HEK293T (cell line): ENCODE measurements at regions not wholly inside any gene's neighbourhood (a gene's known extent, or its start where the extent isn't known, plus 50 kb on each side); places are given as distances from the start of the nearest gene placed in this dataset.

Experiments used
- CTCF ChIA-PET: fragments of 350-600 bp; formaldehyde crosslinking; extraction: SDS; loops from one replicate; lab custom pipeline; 2021; ENCODE audit warnings: antibody characterized with exemption, inconsistent platforms; lab: Yijun Ruan, JAX
- POLR2A ChIA-PET: fragments of 350-600 bp; formaldehyde crosslinking; extraction: SDS; loops from one replicate; lab custom pipeline; 2020; ENCODE audit warnings: antibody characterized with exemption, inconsistent platforms; lab: Yijun Ruan, JAX
- DNase-seq: peaks from one replicate; pipeline ENCODE4 v3.0.0; 2012; ENCODE audit warnings: mixed read lengths; ENCODE audit errors: extremely low spot score
- ARNT ChIP-seq: fragments of 450-650 bp; IDR thresholded peaks from 2 replicates; pipeline ENCODE4 v1.6.1; 2017; ENCODE audit warnings: mild to moderate bottlenecking
- BHLHE40 ChIP-seq: fragments of 450-650 bp; IDR thresholded peaks from 2 replicates; pipeline ENCODE4 v1.6.1; 2016; ENCODE audit warnings: mild to moderate bottlenecking, moderate library complexity, borderline replicate concordance
- CTBP1 ChIP-seq: fragments of 450-650 bp; IDR thresholded peaks from 2 replicates; pipeline ENCODE4 v1.6.1; 2016; ENCODE audit warnings: borderline replicate concordance
- ELF4 ChIP-seq: fragments of 450-650 bp; IDR thresholded peaks from 2 replicates; pipeline ENCODE4 v1.6.1; 2017; ENCODE audit warnings: antibody characterized with exemption
- FOXA1 ChIP-seq: fragments of 450-650 bp; IDR thresholded peaks from 2 replicates; pipeline ENCODE4 v1.6.1; 2016; ENCODE audit warnings: mild to moderate bottlenecking
- FOXK2 ChIP-seq: fragments of 450-650 bp; IDR thresholded peaks from 2 replicates; pipeline ENCODE4 v1.6.1; 2016; ENCODE audit warnings: mild to moderate bottlenecking
- FOXM1 ChIP-seq: fragments of 450-650 bp; IDR thresholded peaks from 2 replicates; pipeline ENCODE4 v1.6.1; 2017; ENCODE audit warnings: mild to moderate bottlenecking, borderline replicate concordance
- HDGF ChIP-seq: fragments of 450-650 bp; IDR thresholded peaks from 2 replicates; pipeline ENCODE4 v1.6.1; 2017; ENCODE audit warnings: antibody characterized with exemption, borderline replicate concordance
- L3MBTL2 ChIP-seq: fragments of 450-650 bp; conservative IDR thresholded peaks from 2 replicates; pipeline ENCODE4 v1.6.1; 2016; ENCODE audit warnings: mild to moderate bottlenecking
- LEF1 ChIP-seq: fragments of 450-650 bp; IDR thresholded peaks from 2 replicates; pipeline ENCODE4 v1.6.1; 2017; ENCODE audit warnings: mild to moderate bottlenecking, borderline replicate concordance
- NFRKB ChIP-seq: fragments of 450-650 bp; IDR thresholded peaks from 2 replicates; pipeline ENCODE4 v1.6.1; 2016; ENCODE audit warnings: mild to moderate bottlenecking, moderate library complexity
- PKNOX1 ChIP-seq: fragments of 450-650 bp; IDR thresholded peaks from 2 replicates; pipeline ENCODE4 v1.6.1; 2016
- SP1 ChIP-seq: fragments of 450-650 bp; IDR thresholded peaks from 2 replicates; pipeline ENCODE4 v1.6.1; 2017
- SUZ12 ChIP-seq: fragments of 450-650 bp; IDR thresholded peaks from 2 replicates; pipeline ENCODE4 v1.6.1; 2016; ENCODE audit warnings: mild to moderate bottlenecking
- TARDBP ChIP-seq: fragments of 450-650 bp; IDR thresholded peaks from 2 replicates; pipeline ENCODE4 v1.6.1; 2016
- ZNF384 ChIP-seq: fragments of 450-650 bp; IDR thresholded peaks from 2 replicates; pipeline ENCODE4 v1.6.1; 2016

GRCh38 chr18:54052732-54053429 is 171.6 kb downstream of the MBD2 start:
- TF ChIP-seq PKNOX1 (no peak), NFRKB (no peak)
- POLR2A ChIA-PET: no interaction called here
- no peak for DNase-seq
- CTCF ChIA-PET: no interaction called here

GRCh38 chr18:54052259-54052658 is 172.2 kb downstream of the MBD2 start:
- DNase-seq: no peak
- TF ChIP-seq ZNF384: no peak
- no peak for TF ChIP-seq FOXK2
- TF ChIP-seq ELF4: no peak
- no peak for TF ChIP-seq LEF1
- TF ChIP-seq ARNT: no peak
- ChIA-PET CTCF (no interaction called here), POLR2A (no interaction called here)

DNA sequence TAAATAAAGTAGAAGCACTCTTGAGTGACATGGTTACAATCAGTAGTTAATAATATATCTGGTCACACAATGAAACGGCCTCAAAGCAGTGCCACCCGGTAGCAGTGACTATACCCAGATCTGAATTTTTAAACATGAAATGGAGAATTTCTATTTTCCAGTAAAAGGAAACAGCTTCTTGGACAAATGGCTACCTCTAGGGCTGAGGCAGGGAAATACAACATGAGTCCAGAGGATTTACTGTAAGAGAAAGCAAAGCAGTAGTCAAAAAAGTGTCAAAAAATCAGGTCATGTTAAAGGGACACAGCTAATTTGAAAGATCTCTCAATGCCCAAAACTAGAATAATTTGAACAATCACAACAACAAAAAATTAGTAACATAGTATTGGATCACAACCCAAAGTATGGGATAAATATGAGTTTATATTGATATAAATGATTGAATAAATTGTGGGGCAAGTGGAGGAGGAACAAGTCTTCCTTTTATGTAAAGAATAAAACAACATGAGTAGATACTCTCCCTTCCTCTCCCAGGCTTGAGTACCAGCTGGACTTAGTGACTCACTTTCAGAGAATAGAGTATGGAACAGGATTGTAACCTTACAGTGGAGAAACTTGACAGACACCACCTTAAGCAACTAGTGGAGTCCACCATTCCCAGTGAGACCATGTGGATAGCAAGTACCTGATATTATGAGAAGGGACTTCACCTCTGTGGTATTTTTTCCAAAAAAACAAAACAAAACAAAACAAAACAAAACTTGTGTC is 180.8 kb downstream of the MBD2 start:
- ChIA-PET CTCF (no interaction called here), POLR2A (no interaction called here)
- no peak for DNase-seq
- TF ChIP-seq CTBP1 (no peak), HDGF (no peak), LEF1 (no peak), ELF4 (no peak)

DNA sequence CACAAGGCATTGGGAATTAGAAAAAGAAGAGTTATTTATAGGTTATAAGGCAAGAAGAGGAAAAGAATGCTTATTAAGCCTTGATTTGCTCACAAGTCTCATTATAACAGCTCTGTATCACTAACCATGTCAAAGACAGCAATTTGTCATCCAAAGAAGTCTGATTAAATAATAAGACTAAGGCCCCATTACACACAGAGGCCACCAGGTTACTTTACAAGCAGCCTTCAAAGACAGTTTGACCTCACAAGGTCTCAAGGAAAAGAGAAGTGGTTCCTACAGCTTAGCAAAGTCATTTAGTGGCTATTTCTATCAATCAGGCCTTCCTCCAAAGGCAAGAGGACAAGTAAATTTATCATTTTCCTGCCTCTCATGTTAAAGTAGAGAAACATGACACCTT is 188.5 kb downstream of the MBD2 start:
- TF ChIP-seq SUZ12 (no peak), PKNOX1 (no peak), CTBP1 (no peak), HDGF (no peak)
- POLR2A ChIA-PET: no interaction called here
- CTCF ChIA-PET: no interaction called here
- DNase-seq: no peak

DNA sequence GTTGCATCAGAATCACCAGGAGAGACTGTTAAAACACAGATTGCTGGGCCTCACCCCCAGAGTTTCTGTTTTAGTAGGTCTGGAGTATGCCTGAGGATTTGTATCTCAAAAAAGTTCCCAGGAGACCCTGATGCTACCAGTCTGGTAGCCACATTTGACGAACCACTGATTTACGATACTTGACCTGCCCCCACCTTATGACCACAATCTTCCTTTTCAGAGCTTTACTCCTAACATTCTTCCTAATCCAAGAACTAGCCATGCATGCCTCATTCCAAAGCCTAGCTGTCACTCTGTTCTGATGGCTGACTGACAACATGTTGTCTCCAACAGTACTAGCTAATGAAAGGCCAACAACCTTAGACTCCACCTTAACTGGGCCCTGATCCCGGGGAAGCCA is 191.4 kb downstream of the MBD2 start:
- CTCF ChIA-PET: no interaction called here
- POLR2A ChIA-PET: no interaction called here

GRCh38 chr18:54032412-54032811 is 192.1 kb downstream of the MBD2 start:
- no peak for DNase-seq
- ChIA-PET CTCF (no interaction called here), POLR2A (no interaction called here)
- no peak for TF ChIP-seq SUZ12
- no peak for TF ChIP-seq SP1
- no peak for TF ChIP-seq NFRKB
- TF ChIP-seq ELF4: no peak
- no peak for TF ChIP-seq LEF1
- no peak for TF ChIP-seq TARDBP
- no peak for TF ChIP-seq FOXK2
- TF ChIP-seq PKNOX1: no peak
- TF ChIP-seq BHLHE40: no peak
- no peak for TF ChIP-seq FOXA1
- no peak for TF ChIP-seq CTBP1
- TF ChIP-seq L3MBTL2: no peak
- TF ChIP-seq ZNF384: no peak
- no peak for TF ChIP-seq ARNT
- no peak for TF ChIP-seq HDGF
- TF ChIP-seq FOXM1: no peak

More for the DNA sequence above, 191.4 kb downstream of the MBD2 start:
- no peak for DNase-seq
- no peak for TF ChIP-seq TARDBP
- no peak for TF ChIP-seq ZNF384
- no peak for TF ChIP-seq PKNOX1
- no peak for TF ChIP-seq BHLHE40
- TF ChIP-seq L3MBTL2: no peak
- no peak for TF ChIP-seq SUZ12
- TF ChIP-seq FOXK2: no peak
- TF ChIP-seq ARNT: no peak
- no peak for TF ChIP-seq FOXM1
- no peak for TF ChIP-seq CTBP1
- no peak for TF ChIP-seq ELF4
- TF ChIP-seq SP1: no peak
- TF ChIP-seq FOXA1: no peak
- TF ChIP-seq NFRKB: no peak
- no peak for TF ChIP-seq HDGF
- no peak for TF ChIP-seq LEF1
